NOMO-1 treated with DMSO at 0.1 percent for 48 hours (cell line): ENCODE measurements at regions not wholly inside any gene's neighbourhood (a gene's known extent, or its start where the extent isn't known, plus 50 kb on each side); places are given as distances from the start of the nearest gene placed in this dataset.

Source experiments
- DNase-seq: peaks from one replicate; lab custom pipeline; 2025; ENCODE audit not compliant: unreplicated experiment; lab: John Stamatoyannopoulos, UW

GRCh38 chr3:194801461-194802432 is 116.1 kb downstream of the FAM43A start:
- DNase-seq = no peak

- DNase-seq = no peak
These were observed 119.1 kb downstream of the FAM43A start for GRCh38 chr3:194804796-194805195.

- no peak for DNase-seq
These were observed 119.9 kb downstream of the FAM43A start for GRCh38 chr3:194805546-194805945.

- DNase-seq = peak; percentile 34
These were observed 121.4 kb downstream of the FAM43A start for GRCh38 chr3:194806991-194807630.

GRCh38 chr3:194808640-194809097 is 123.0 kb downstream of the FAM43A start:
- DNase-seq = no peak

GRCh38 chr3:194809382-194809781 is 123.7 kb downstream of the FAM43A start:
- no peak for DNase-seq

- no peak for DNase-seq
These were observed 124.4 kb downstream of the FAM43A start for GRCh38 chr3:194810076-194810475.

GRCh38 chr3:194811118-194811517 is 125.4 kb downstream of the FAM43A start:
- DNase-seq = no peak

GRCh38 chr3:194812176-194812575 is 126.5 kb downstream of the FAM43A start:
- no peak for DNase-seq

- DNase-seq = no peak
These were observed 129.2 kb downstream of the FAM43A start for GRCh38 chr3:194814878-194815357.

- no peak for DNase-seq
These were observed 131.3 kb downstream of the FAM43A start for GRCh38 chr3:194816748-194817591.

GRCh38 chr3:194817592-194817930 is 131.9 kb downstream of the FAM43A start:
- DNase-seq = no peak

- no peak for DNase-seq
These were observed 132.3 kb downstream of the FAM43A start for GRCh38 chr3:194817936-194818335.

GRCh38 chr3:194824100-194824499 is 138.4 kb downstream of the FAM43A start:
- no peak for DNase-seq

GRCh38 chr3:194824701-194825111 is 139.0 kb downstream of the FAM43A start:
- DNase-seq = no peak

GRCh38 chr3:194826594-194826993 is 140.9 kb downstream of the FAM43A start:
- DNase-seq = no peak

- DNase-seq = no peak
These were observed 141.8 kb downstream of the FAM43A start for GRCh38 chr3:194827486-194827885.

GRCh38 chr3:194828116-194828515 is 142.4 kb downstream of the FAM43A start:
- DNase-seq = no peak

GRCh38 chr3:194828926-194829325 is 143.2 kb downstream of the FAM43A start:
- no peak for DNase-seq

GRCh38 chr3:194830401-194830800 is 144.7 kb downstream of the FAM43A start:
- DNase-seq = no peak

- no peak for DNase-seq
These were observed 145.3 kb downstream of the FAM43A start for GRCh38 chr3:194830978-194831377.
